GM20000 (cell line): ENCODE measurements at regions not wholly inside any gene's neighbourhood (a gene's known extent, or its start where the extent isn't known, plus 50 kb on each side); places are given as distances from the start of the nearest gene placed in this dataset.

Source experiments
- DNase-seq: peaks from one replicate; pipeline ENCODE4 v3.0.0; 2012; ENCODE audit warnings: low spot score
- CTCF ChIP-seq: IDR thresholded peaks from 2 replicates; pipeline ENCODE4 v1.5.1; 2012; ENCODE audit warnings: mild to moderate bottlenecking, control low read depth; ENCODE audit errors: extremely low read depth, missing control alignments

DNA sequence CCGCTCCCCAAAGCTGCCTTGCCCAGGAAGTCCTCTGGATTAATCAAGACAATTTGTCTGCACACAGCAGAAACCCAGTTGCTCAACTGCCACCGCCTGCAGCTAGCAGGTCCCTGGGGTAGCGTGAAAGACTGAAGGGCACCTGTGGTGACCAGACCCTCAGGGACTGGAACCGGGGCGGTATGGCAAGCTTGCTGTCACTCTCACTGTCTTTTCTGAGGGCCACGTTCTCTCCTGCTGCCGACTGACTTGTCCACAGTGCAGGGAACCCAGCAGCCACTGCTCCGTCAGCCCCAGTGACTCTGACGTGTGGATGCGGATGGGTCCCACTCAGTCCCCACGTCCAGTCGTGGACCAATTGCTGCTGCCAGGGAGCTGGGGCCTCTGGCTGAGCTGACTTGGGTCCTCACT lies 72.8 kb upstream of the PMEPA1 start:
- no peak for TF ChIP-seq CTCF
- no peak for DNase-seq

GRCh38 chr20:57781901-57782300 lies 72.1 kb upstream of the PMEPA1 start:
- TF ChIP-seq CTCF = no peak
- DNase-seq = no peak

- TF ChIP-seq CTCF = no peak
- no peak for DNase-seq
These were observed 71.1 kb upstream of the PMEPA1 start for GRCh38 chr20:57780906-57781305.

- DNase-seq = no peak
- TF ChIP-seq CTCF = no peak
These were observed 70.6 kb upstream of the PMEPA1 start for GRCh38 chr20:57780398-57780797.

GRCh38 chr20:57779401-57780003 lies 69.7 kb upstream of the PMEPA1 start:
- no peak for TF ChIP-seq CTCF
- no peak for DNase-seq

DNA sequence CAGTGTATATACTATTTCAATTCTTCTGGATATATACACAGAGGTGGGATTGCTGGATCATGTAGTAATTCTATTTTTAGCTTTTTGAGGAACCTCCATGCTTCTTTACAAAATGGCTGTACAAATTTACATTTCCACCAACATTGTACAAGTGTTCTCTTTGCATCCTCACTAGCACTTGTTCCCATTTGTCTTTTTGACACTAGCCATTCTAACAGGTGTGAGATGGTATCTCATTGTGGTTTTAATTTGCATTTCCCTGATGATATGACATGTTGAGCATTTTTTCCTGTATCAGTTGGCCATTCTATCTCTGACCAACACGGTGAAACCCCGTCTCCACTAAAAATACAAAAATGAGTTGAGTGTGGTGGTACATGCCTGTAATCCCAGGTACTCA lies 68.1 kb upstream of the PMEPA1 start:
- DNase-seq = no peak
- TF ChIP-seq CTCF = no peak

GRCh38 chr20:57774951-57775350 lies 65.1 kb upstream of the PMEPA1 start:
- no peak for TF ChIP-seq CTCF
- DNase-seq = no peak
